HG02884 (cell line): ENCODE measurements at regions not wholly inside any gene's neighbourhood (a gene's known extent, or its start where the extent isn't known, plus 50 kb on each side); places are given as distances from the start of the nearest gene placed in this dataset.

Experiments
- ATAC-seq: cut with Tn5 transposase; IDR thresholded peaks from one replicate; pipeline ENCODE4 v1.9.1; 2021; ENCODE audit warnings: mild to moderate bottlenecking, moderate library complexity; ENCODE audit not compliant: unreplicated experiment

- ATAC-seq: no peak
Observed at GRCh38 chr18:6465281-6465680, 50.6 kb upstream of the L3MBTL4 start.

GRCh38 chr18:6476190-6476589 lies 61.5 kb upstream of the L3MBTL4 start:
- no peak for ATAC-seq

DNA sequence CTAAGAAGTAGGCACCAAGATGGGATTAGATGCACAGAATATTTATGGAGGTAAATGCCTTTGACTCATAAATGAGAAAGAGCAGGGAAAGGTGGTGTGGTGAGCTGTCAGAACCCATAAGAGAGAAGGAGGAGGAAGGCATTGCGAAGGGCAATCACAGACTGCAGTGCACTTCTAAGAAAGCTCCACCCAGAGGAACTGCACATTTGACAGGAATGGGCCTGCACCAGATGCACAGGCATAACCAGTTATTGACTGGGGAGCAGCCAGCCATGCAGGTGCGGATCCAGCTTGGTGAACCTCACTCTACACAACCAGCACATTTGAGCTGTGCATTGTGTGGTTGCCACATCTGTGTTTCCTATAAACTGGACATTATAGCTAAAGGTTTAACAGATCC lies 62.2 kb upstream of the L3MBTL4 start:
- no peak for ATAC-seq

GRCh38 chr18:6478121-6478520 lies 63.4 kb upstream of the L3MBTL4 start:
- ATAC-seq: no peak

- no peak for ATAC-seq
Observed at GRCh38 chr18:6479699-6480098, 65.0 kb upstream of the L3MBTL4 start.

- peak; percentile 88 for ATAC-seq
Observed at GRCh38 chr18:6482198-6482977, 67.7 kb upstream of the L3MBTL4 start.

- ATAC-seq: no peak
Observed at GRCh38 chr18:6484659-6485058, 69.9 kb upstream of the L3MBTL4 start.

GRCh38 chr18:6486313-6486712 lies 71.6 kb upstream of the L3MBTL4 start:
- ATAC-seq: no peak

DNA sequence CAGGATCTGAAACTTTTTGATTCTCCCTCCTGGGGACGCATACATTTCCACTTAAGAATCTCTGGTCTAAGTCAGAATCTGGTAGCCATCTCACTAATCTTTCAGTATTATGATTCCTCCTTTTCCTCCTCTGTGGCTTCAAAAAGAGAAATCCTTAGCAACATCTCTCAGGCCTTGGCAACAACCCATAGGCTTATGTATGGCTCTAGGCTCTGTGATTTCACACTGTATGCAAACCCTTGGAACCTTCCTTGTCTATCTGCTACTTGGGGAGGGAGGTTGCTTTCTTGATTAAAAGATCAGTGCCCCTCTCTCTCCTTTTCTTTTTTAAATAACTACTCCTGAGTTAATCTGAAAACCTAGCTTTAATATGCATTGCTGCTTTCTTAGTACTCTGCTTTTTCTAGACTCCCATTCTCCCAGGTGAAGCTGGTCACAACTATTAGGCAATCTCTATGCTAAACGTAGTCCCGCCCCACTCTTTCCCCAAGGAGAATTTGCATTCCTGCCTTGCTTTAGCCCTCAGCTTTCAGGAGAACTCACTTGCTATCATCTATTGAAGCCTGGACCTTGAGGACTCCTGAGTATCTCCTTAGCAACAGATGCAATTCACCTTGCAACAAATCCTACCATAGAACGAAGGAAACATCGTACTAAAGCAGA lies 72.2 kb upstream of the L3MBTL4 start:
- no peak for ATAC-seq

GRCh38 chr18:6487968-6488367 lies 73.3 kb upstream of the L3MBTL4 start:
- no peak for ATAC-seq

DNA sequence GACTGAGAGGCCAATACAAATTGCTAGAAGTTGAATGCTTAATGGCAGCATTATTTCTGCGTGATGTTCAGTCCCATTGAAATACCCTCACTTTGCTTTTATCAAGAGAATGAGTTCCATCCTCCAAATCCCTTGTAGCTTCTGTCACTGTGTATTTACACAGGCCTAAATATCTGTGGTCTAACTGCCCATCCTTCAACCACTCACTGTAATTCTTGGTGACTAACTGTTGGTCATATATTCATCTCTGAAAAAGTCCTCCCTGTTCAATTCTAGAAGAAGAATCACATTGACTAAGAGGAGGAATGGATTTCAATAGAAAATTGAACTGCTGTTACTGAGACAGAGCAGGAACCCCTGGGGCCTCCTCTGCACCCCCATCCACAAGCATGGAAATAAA lies 74.2 kb upstream of the L3MBTL4 start:
- no peak for ATAC-seq

- ATAC-seq: no peak
Observed at GRCh38 chr18:6489977-6490376, 75.3 kb upstream of the L3MBTL4 start.

GRCh38 chr18:6493194-6493593 lies 78.5 kb upstream of the L3MBTL4 start:
- no peak for ATAC-seq

DNA sequence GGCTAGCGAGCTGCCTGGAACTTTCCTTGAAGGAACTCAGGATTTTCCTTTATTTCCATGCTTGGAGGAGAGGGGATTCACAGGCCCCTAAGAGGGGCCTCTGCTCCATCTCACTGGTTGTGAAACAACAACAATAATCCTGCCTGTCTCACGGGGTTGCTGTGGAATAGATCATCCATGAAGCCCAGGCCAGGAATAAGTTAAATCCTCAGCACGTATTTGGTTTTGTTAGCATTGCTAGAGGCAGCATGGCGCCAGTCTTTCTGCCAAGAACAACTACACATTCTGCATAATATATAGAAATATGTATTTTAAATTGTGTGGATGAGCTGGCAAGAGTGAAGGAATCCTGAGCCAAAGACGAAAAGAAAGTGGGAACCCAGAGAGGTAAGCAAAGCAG lies 80.8 kb upstream of the L3MBTL4 start:
- no peak for ATAC-seq

DNA sequence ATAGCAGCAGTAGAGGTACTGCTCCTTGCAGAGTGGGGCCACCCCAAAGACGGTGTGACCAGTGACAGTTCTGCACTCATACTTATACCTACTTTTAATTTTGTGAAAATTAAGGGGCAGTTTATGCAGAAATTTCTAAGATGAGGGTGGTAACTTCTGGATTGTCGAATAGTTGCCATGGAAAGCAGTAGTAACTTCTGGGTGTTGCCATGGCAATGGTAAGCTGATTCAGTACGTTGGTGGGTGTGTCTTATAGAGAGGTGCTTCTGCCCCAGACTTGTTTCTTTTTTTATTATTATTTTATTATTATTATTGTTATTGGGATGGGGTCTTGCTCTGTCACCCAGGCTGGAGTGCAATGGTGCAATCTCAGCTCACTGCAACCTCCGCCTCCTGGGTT lies 82.8 kb upstream of the L3MBTL4 start:
- ATAC-seq: no peak

DNA sequence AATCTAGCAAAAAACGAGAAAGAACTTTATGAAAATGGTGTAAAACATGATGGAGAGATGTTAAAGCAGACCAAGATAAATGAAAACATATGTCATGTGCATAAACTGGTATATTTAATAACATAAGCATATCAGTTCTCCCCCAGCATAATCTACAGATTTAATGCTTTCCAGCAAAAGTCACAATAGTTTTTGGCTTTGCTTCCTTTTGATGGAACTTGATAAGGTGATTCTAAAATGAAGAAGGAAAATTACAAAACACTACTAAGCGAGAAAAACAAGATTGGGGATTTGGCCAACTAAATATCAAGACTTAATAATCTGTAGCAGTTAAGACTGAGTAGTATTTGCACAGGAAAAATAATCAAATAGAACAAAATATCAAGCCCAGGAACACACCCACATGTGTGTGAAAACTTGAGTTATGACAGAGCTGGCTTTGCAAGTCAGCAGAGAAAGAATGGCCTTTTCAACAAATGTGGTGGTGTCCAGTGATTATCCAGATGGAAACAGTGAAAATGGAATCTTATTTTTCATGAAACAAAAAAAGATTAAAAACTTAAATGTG lies 83.7 kb upstream of the L3MBTL4 start:
- no peak for ATAC-seq

GRCh38 chr18:6504605-6505497 lies 90.1 kb upstream of the L3MBTL4 start:
- no peak for ATAC-seq

DNA sequence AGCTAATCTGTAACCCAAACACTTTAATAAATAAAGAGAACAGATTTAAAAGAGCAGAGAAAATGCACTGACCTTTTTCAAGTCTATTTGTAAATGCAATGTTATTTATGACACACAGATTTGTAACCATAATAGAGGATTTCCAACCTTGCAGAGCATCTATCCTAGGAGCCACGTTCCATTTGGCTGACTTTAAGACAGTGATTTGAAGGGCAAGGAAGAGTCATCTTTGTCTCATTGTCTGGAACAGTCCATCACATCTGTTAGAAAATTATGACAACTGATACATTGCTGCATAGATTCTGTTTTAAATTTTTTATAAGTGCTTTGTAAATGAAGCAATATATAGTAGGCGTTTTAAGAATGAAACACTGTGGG lies 90.8 kb upstream of the L3MBTL4 start:
- no peak for ATAC-seq

DNA sequence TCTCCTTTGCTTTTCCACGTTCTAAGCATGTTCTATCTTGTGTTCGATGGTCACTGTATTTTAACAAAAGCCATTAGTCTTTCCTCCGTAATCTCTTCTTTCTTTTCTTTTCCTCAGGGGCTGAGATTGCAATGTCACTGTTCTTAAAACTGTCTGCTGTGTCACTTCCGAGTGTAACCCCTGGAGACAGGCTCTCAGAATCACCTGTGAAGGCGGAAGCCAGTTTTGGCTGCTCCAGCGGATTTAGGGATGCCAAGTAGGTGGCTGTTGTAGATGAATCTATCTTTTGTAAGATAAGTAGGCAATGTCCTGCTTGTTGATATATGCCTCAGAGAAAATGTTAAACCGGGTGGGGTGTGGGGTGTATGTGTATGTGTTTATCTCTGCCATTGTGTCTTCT lies 94.7 kb upstream of the L3MBTL4 start:
- ATAC-seq: no peak

- no peak for ATAC-seq
Observed at GRCh38 chr18:6509832-6510231, 95.1 kb upstream of the L3MBTL4 start.

GRCh38 chr18:6520901-6521300 lies 106.2 kb upstream of the L3MBTL4 start:
- ATAC-seq: no peak
